ENCODE measurements at regions not wholly inside any gene's neighbourhood (a gene's known extent, or its start where the extent isn't known, plus 50 kb on each side); places are given as distances from the start of the nearest gene placed in this dataset.

GRCh38 chr10:43825421-43825820 lies 176.7 kb upstream of the ZNF32 start:
- no peak for DNase-seq

- DNase-seq: no peak
These were observed 176.3 kb upstream of the ZNF32 start for GRCh38 chr10:43824934-43825333.

GRCh38 chr10:43822631-43823580 lies 174.2 kb upstream of the ZNF32 start:
- no peak for DNase-seq

GRCh38 chr10:43821103-43821502 lies 172.4 kb upstream of the ZNF32 start:
- no peak for DNase-seq

GRCh38 chr10:43820663-43821062 lies 172.0 kb upstream of the ZNF32 start:
- no peak for DNase-seq

- DNase-seq: no peak
These were observed 171.0 kb upstream of the ZNF32 start for GRCh38 chr10:43819464-43820230.

GRCh38 chr10:43818687-43819086 lies 170.0 kb upstream of the ZNF32 start:
- DNase-seq: no peak

- DNase-seq: no peak
These were observed 168.7 kb upstream of the ZNF32 start for GRCh38 chr10:43817368-43817767.

GRCh38 chr10:43816351-43817321 lies 168.0 kb upstream of the ZNF32 start:
- peak; percentile 47 for DNase-seq

GRCh38 chr10:43815181-43815885 lies 166.7 kb upstream of the ZNF32 start:
- DNase-seq: no peak

GRCh38 chr10:43814663-43815062 lies 166.0 kb upstream of the ZNF32 start:
- no peak for DNase-seq

GRCh38 chr10:43811871-43812270 lies 163.2 kb upstream of the ZNF32 start:
- no peak for DNase-seq

GRCh38 chr10:43809211-43809930 lies 160.7 kb upstream of the ZNF32 start:
- no peak for DNase-seq

GRCh38 chr10:43808136-43808535 lies 159.5 kb upstream of the ZNF32 start:
- DNase-seq: no peak

- DNase-seq: no peak
These were observed 158.4 kb upstream of the ZNF32 start for GRCh38 chr10:43806831-43807640.

GRCh38 chr10:43803791-43804190 lies 155.1 kb upstream of the ZNF32 start:
- no peak for DNase-seq

- DNase-seq: no peak
These were observed 154.5 kb upstream of the ZNF32 start for GRCh38 chr10:43802988-43803696.

- no peak for DNase-seq
These were observed 152.9 kb upstream of the ZNF32 start for GRCh38 chr10:43801626-43802025.

- DNase-seq: no peak
These were observed 152.5 kb upstream of the ZNF32 start for GRCh38 chr10:43801140-43801539.

- no peak for DNase-seq
These were observed 148.1 kb upstream of the ZNF32 start for GRCh38 chr10:43796781-43797180.
